ENCODE measurements at regions not wholly inside any gene's neighbourhood (a gene's known extent, or its start where the extent isn't known, plus 50 kb on each side); places are given as distances from the start of the nearest gene placed in this dataset.

DNA sequence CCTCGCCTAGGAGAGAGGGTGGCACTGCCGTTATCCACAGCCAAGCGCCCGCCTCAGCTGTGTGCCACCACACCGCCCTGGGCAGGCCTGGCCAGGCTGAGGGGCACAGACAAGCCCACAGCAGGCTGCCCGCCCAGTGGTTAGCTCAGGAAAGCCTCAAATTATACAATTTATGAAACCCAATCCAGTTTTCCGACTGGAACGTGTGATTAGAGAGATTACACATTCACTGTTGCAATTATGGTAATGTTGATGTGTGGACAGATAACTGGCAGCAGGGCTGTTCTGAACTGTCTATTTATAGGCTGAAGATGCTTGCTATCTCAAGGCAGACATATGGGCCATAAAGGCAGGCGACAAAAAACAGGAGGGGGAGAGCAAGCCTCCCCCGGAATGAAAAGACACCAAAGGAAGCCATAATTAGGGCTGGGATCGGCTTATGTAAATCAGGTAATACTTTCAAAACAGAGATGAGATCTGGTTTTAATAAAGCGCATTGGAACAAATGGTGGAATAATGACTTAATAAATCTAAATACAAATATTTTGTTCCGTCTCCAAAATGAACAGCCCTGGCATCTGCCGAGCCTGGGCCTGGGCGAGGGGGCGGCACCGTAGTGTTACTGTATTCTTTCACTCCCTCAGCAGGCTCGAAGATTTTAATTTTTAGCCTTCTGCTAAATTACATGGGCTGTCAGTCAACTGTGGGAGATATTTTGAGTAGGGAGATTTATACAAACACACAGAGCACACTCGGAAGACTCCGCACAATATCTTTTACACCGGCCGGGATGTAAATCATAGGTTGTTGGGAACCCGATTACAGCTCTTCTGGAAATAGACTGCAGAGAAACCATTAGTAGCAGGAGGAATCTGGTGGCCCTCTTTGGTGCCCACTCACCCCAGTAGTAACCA lies 103.1 kb upstream of the TLE3 start:
- no peaks in the 10 kb centered on the region for H3K4me1 Mint-ChIP-seq
- H3K9me3 Mint-ChIP-seq: no peaks in the 10 kb centered on the region

GRCh38 chr15:70199540-70200410 lies 102.1 kb upstream of the TLE3 start:
- Mint-ChIP-seq H3K36me3 (ENCODE audit: low read depth) (no peaks in the 10 kb centered on the region), H3K27ac (no peak overlapping the region), H3K4me1 (no peaks in the 10 kb centered on the region), H3K9me3 (no peaks in the 10 kb centered on the region), H3K4me3 (no peak overlapping the region), H3K27me3 (peaks cover 2% of the 10 kb centered on the region)
- no peak for ATAC-seq
- DNase-seq: no peak

More for the DNA sequence above, 103.1 kb upstream of the TLE3 start:
- Mint-ChIP-seq H3K36me3 (ENCODE audit: low read depth) (no peaks in the 10 kb centered on the region), H3K27me3 (peaks cover 2% of the 10 kb centered on the region), H3K27ac (no peak overlapping the region), H3K4me3 (no peak overlapping the region)
- ATAC-seq: no peak
- DNase-seq: no peak

- H3K27ac Mint-ChIP-seq: no peak overlapping the region
- no peaks in the 10 kb centered on the region for H3K9me3 Mint-ChIP-seq
- H3K36me3 Mint-ChIP-seq (ENCODE audit: low read depth): no peaks in the 10 kb centered on the region
- H3K27me3 Mint-ChIP-seq: peaks cover 2% of the 10 kb centered on the region
- DNase-seq (no peak), ATAC-seq (no peak)
- H3K4me3 Mint-ChIP-seq: no peak overlapping the region
- H3K4me1 Mint-ChIP-seq: no peaks in the 10 kb centered on the region
Measured at GRCh38 chr15:70199124-70199482, 101.4 kb upstream of the TLE3 start.

GRCh38 chr15:70198441-70199123 lies 100.9 kb upstream of the TLE3 start:
- Mint-ChIP-seq H3K27me3 (peaks cover 2% of the 10 kb centered on the region), H3K9me3 (no peaks in the 10 kb centered on the region), H3K4me1 (no peaks in the 10 kb centered on the region), H3K4me3 (no peak overlapping the region), H3K36me3 (ENCODE audit: low read depth) (no peaks in the 10 kb centered on the region), H3K27ac (no peak overlapping the region)
- DNase-seq (no peak), ATAC-seq (no peak)

DNA sequence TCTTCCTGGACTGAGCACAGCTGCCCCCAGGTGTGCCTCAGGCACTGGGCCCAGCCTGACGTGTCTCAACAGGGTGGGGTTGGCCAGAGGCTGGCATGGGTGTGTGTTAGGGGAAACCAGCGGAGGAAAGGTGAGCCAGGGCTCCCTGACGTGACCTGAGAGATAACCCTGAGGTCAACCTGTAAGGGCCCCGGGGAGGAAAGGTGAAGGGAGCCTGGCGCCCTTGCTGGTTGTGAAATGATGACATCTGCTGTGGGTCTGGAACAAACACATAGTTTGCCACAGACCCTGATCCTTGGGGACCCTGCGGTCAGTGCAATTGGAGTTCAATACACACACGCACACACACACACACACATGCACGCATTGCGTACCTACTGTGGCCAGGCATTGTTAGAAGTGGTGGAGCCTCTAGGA lies 100.2 kb upstream of the TLE3 start:
- no peaks in the 10 kb centered on the region for H3K36me3 Mint-ChIP-seq (ENCODE audit: low read depth)
- no peak for DNase-seq
- no peaks in the 10 kb centered on the region for H3K9me3 Mint-ChIP-seq
- no peak overlapping the region for H3K4me3 Mint-ChIP-seq
- no peak for ATAC-seq
- no peak overlapping the region for H3K27ac Mint-ChIP-seq
- H3K27me3 Mint-ChIP-seq: peaks cover 7% of the 10 kb centered on the region
- H3K4me1 Mint-ChIP-seq: no peaks in the 10 kb centered on the region

GRCh38 chr15:70197318-70197944 lies 99.7 kb upstream of the TLE3 start:
- H3K27ac Mint-ChIP-seq: no peak overlapping the region
- DNase-seq (no peak), ATAC-seq (no peak)
- no peaks in the 10 kb centered on the region for H3K9me3 Mint-ChIP-seq
- peaks cover 7% of the 10 kb centered on the region for H3K27me3 Mint-ChIP-seq
- H3K36me3 Mint-ChIP-seq (ENCODE audit: low read depth): no peaks in the 10 kb centered on the region
- no peaks in the 10 kb centered on the region for H3K4me1 Mint-ChIP-seq
- no peak overlapping the region for H3K4me3 Mint-ChIP-seq

- Mint-ChIP-seq H3K36me3 (ENCODE audit: low read depth) (no peaks in the 10 kb centered on the region), H3K9me3 (peaks cover 4% of the 10 kb centered on the region), H3K4me3 (no peak overlapping the region), H3K27ac (no peak overlapping the region), H3K4me1 (no peaks in the 10 kb centered on the region), H3K27me3 (peaks cover 7% of the 10 kb centered on the region)
- DNase-seq: peak; percentile 18
- ATAC-seq: peak; percentile 70
Measured at GRCh38 chr15:70196372-70197316, 98.9 kb upstream of the TLE3 start.

GRCh38 chr15:70195587-70196305 lies 98.0 kb upstream of the TLE3 start:
- Mint-ChIP-seq H3K4me3 (no peak overlapping the region), H3K4me1 (no peaks in the 10 kb centered on the region), H3K27me3 (peaks cover 7% of the 10 kb centered on the region)

DNA sequence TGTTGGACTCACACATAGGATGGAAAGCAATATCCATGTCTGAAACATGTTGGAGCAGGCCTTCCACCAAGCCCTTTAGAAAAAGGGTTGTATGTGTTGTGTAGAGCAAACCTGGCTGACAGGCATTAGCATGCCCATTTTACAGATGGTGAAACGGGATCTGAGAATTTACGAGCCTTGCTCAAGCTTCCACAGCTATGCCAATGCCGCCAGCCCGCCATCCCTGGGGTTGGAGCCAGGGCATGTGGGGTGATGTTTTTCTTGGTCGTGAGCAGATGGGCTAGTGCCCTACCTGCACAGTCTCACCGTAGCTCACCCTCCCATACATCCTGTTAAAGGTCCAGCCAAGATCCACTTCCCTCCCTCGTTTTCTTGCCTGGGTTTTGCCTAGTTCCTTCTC lies 97.5 kb upstream of the TLE3 start:
- no peak for DNase-seq
- no peak overlapping the region for H3K27ac Mint-ChIP-seq
- H3K4me1 Mint-ChIP-seq: no peaks in the 10 kb centered on the region
- peaks cover 5% of the 10 kb centered on the region for H3K27me3 Mint-ChIP-seq
- ATAC-seq: no peak
- H3K36me3 Mint-ChIP-seq (ENCODE audit: low read depth): no peaks in the 10 kb centered on the region
- H3K9me3 Mint-ChIP-seq: peaks cover 4% of the 10 kb centered on the region
- no peak overlapping the region for H3K4me3 Mint-ChIP-seq

More at GRCh38 chr15:70195587-70196305, 98.0 kb upstream of the TLE3 start:
- Mint-ChIP-seq H3K36me3 (ENCODE audit: low read depth) (no peaks in the 10 kb centered on the region), H3K9me3 (peaks cover 4% of the 10 kb centered on the region), H3K27ac (no peak overlapping the region)
- DNase-seq (no peak), ATAC-seq (no peak)

DNA sequence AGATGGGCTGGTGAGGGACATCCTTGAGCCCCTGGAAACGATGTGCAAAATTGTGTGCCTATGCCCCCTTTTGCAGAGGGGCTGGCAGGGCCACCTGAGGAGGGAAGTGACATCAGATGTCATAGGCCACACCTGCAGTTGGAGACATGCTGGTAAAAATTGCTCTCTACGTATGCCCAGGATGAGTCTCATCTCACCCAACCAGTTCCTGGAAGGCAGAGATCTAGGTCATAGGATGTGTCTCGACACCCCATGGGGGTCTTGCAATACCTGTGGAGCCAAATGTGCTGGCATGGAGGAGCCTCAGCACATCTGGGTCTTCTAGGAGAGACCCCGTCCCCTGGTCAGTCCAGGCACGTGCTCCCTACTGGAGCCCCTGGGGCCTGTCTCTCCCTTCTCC lies 96.5 kb upstream of the TLE3 start:
- Mint-ChIP-seq H3K4me1 (no peaks in the 10 kb centered on the region), H3K9me3 (peaks cover 4% of the 10 kb centered on the region), H3K27ac (no peak overlapping the region), H3K4me3 (no peak overlapping the region), H3K36me3 (ENCODE audit: low read depth) (no peaks in the 10 kb centered on the region), H3K27me3 (peaks cover 5% of the 10 kb centered on the region)
- no peak for DNase-seq
- no peak for ATAC-seq

GRCh38 chr15:70193734-70194133 lies 96.0 kb upstream of the TLE3 start:
- H3K27ac Mint-ChIP-seq: no peak overlapping the region
- ATAC-seq: no peak
- peaks cover 5% of the 10 kb centered on the region for H3K27me3 Mint-ChIP-seq
- DNase-seq: no peak
- H3K4me3 Mint-ChIP-seq: no peak overlapping the region
- H3K9me3 Mint-ChIP-seq: peaks cover 4% of the 10 kb centered on the region
- no peaks in the 10 kb centered on the region for H3K36me3 Mint-ChIP-seq (ENCODE audit: low read depth)
- no peaks in the 10 kb centered on the region for H3K4me1 Mint-ChIP-seq

DNA sequence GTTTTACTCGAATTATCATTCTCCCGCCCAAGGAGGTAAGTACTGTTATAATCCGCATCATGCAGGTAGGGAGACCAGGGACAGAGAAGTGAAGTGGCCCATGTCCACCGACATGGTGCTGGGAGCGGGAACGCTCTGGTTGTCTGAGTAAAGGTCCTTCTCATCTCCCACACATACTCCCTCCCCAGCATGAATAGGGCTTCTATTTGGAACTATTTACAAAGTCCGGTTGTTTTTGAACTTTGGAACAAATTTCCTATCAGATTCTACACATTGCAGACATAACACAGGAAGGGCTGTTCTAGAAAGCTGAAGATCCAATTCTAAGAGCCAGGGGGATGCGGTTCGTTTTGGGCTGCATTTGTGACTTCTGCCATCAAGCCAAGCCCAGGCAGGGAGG lies 94.8 kb upstream of the TLE3 start:
- H3K27me3 Mint-ChIP-seq: peaks cover 5% of the 10 kb centered on the region
- no peaks in the 10 kb centered on the region for H3K4me1 Mint-ChIP-seq
- DNase-seq (no peak), ATAC-seq (no peak)
- H3K4me3 Mint-ChIP-seq: no peak overlapping the region
- H3K27ac Mint-ChIP-seq: no peak overlapping the region
- peaks cover 4% of the 10 kb centered on the region for H3K9me3 Mint-ChIP-seq
- H3K36me3 Mint-ChIP-seq (ENCODE audit: low read depth): no peaks in the 10 kb centered on the region

- ATAC-seq (no peak), DNase-seq (no peak)
- peaks cover 4% of the 10 kb centered on the region for H3K9me3 Mint-ChIP-seq
Measured at GRCh38 chr15:70192041-70192440, 94.3 kb upstream of the TLE3 start.

More at GRCh38 chr15:70192041-70192440, 94.3 kb upstream of the TLE3 start:
- H3K27me3 Mint-ChIP-seq: peaks cover 5% of the 10 kb centered on the region
- H3K36me3 Mint-ChIP-seq (ENCODE audit: low read depth): no peaks in the 10 kb centered on the region
- no peak overlapping the region for H3K27ac Mint-ChIP-seq
- H3K4me1 Mint-ChIP-seq: no peaks in the 10 kb centered on the region
- no peak overlapping the region for H3K4me3 Mint-ChIP-seq

Measured in activated naive CD8-positive, alpha-beta T cell treated with anti-CD3 and anti-CD28 coated beads, Interleukin-2, amount 50 U/mL, for 24 hours (primary cell).